Suprapubic skin (tissue), 4 donors: ENCODE measurements at regions not wholly inside any gene's neighbourhood (a gene's known extent, or its start where the extent isn't known, plus 50 kb on each side); places are given as distances from the start of the nearest gene placed in this dataset.
"Not testable (repeated sequence)": the region's sequence is repeated elsewhere in the genome, so short reads cannot be mapped to it uniquely, and the experiment has no call there.

ENCODE experiments used
- DNase-seq, 2 donors: peaks; one replicate each; pipeline ENCODE4 v3.0.0-alpha.2; 2019; ENCODE audit warnings: low spot score in 2 of 2
- H3K27ac ChIP-seq: fragments of 200-600 bp; sonication (generic); one replicate; pipeline ENCODE4 v1.5.1; 2019
- H3K27me3 ChIP-seq: fragments of 200-600 bp; sonication (generic); one replicate; pipeline ENCODE4 v1.5.1; 2019
- H3K36me3 ChIP-seq: fragments of 200-600 bp; sonication (generic); one replicate; pipeline ENCODE4 v1.5.1; 2019
- H3K4me1 ChIP-seq: fragments of 200-600 bp; sonication (generic); one replicate; pipeline ENCODE4 v1.5.1; 2019
- H3K4me3 ChIP-seq: fragments of 200-600 bp; sonication (generic); one replicate; pipeline ENCODE4 v1.5.1; 2019; ENCODE audit warnings: mild to moderate bottlenecking
- H3K9me3 ChIP-seq: fragments of 200-600 bp; sonication (generic); one replicate; pipeline ENCODE4 v1.5.1; 2019
- CTCF ChIP-seq, 2 donors: fragments of 200-600 bp in 1 of 2; fragments of 450-650 bp in 1 of 2; sonication (generic) in 1 of 2; IDR thresholded peaks; one replicate each; pipeline ENCODE4 v1.5.1; 2016 to 2019; ENCODE audit warnings: antibody characterized with exemption in 2 of 2, mild to moderate bottlenecking in 1 of 2, moderate library complexity in 1 of 2
- EP300 ChIP-seq: sonication (generic); formaldehyde crosslinking; IDR thresholded peaks from one replicate; pipeline ENCODE4 v1.6.1; 2017; ENCODE audit warnings: antibody characterized with exemption
- POLR2A ChIP-seq, 2 donors: fragments of 450-650 bp; IDR thresholded peaks; one replicate each; pipeline ENCODE4 v1.6.1; 2017; ENCODE audit warnings: antibody characterized with exemption in 2 of 2, mild to moderate bottlenecking in 2 of 2, moderate library complexity in 2 of 2
- POLR2AphosphoS5 ChIP-seq, 3 donors: sonication (generic); formaldehyde crosslinking; IDR thresholded peaks; one replicate each; pipeline ENCODE4 v1.6.1; 2017; ENCODE audit warnings: antibody characterized with exemption in 3 of 3
- WGBS: methylation state at CpG from one replicate; pipeline ENCODE4 v1.1.5; 2018; 5-methylcytosine and 5-hydroxymethylcytosine counted together

- Histone ChIP-seq H3K4me3 (no peak overlapping the region), H3K36me3 (no peaks in the 10 kb centered on the region), H3K9me3 (peaks cover 6% of the 10 kb centered on the region), H3K27ac (no peak overlapping the region), H3K4me1 (no peaks in the 10 kb centered on the region), H3K27me3 (no peaks in the 10 kb centered on the region)
- WGBS = 90% methylated on average over 1 of the region's 1 CpG
- no peak for DNase-seq
- TF ChIP-seq POLR2AphosphoS5 (IDR thresholded peaks at IDR 0.05) (no peak), CTCF (IDR thresholded peaks at IDR 0.05) (no peak), POLR2A (IDR thresholded peaks at IDR 0.05) (no peak), EP300 (no peak)
Measured at GRCh38 chr11:97691061-97691460, 1301.2 kb downstream of the JRKL start.

GRCh38 chr11:97702951-97703350, 1313.1 kb downstream of the JRKL start:
- DNase-seq = no peak
- Histone ChIP-seq H3K4me1 (no peaks in the 10 kb centered on the region), H3K36me3 (no peaks in the 10 kb centered on the region), H3K27me3 (no peaks in the 10 kb centered on the region), H3K27ac (no peak overlapping the region), H3K4me3 (no peak overlapping the region), H3K9me3 (no peaks in the 10 kb centered on the region)
- TF ChIP-seq POLR2A (IDR thresholded peaks at IDR 0.05) (no peak), CTCF (IDR thresholded peaks at IDR 0.05) (no peak), EP300 (no peak), POLR2AphosphoS5 (IDR thresholded peaks at IDR 0.05) (no peak)
- WGBS = 26% methylated on average over 1 of the region's 1 CpG

- H3K4me1 ChIP-seq = no peaks in the 10 kb centered on the region
- H3K27ac ChIP-seq = no peak overlapping the region
- no peaks in the 10 kb centered on the region for H3K36me3 ChIP-seq
- no peak for DNase-seq
- 83% methylated on average over 3 of the region's 3 CpGs for WGBS
- no peak overlapping the region for H3K4me3 ChIP-seq
- H3K27me3 ChIP-seq = no peaks in the 10 kb centered on the region
- TF ChIP-seq POLR2AphosphoS5 (IDR thresholded peaks at IDR 0.05) = no peak
- TF ChIP-seq POLR2A (IDR thresholded peaks at IDR 0.05) = no peak
- no peak for TF ChIP-seq CTCF (IDR thresholded peaks at IDR 0.05)
- no peak for TF ChIP-seq EP300
- no peaks in the 10 kb centered on the region for H3K9me3 ChIP-seq
Measured at GRCh38 chr11:97703851-97704250, 1314.0 kb downstream of the JRKL start.

GRCh38 chr11:97705441-97705840, 1315.3 kb upstream of the CNTN5 start:
- H3K4me1 ChIP-seq, H3K9me3 ChIP-seq, H3K27ac ChIP-seq, H3K4me3 ChIP-seq, H3K27me3 ChIP-seq, DNase-seq, H3K36me3 ChIP-seq: not testable (repeated sequence)
- 100% methylated on average over 1 of the region's 1 CpG for WGBS

- TF ChIP-seq EP300 (no peak), CTCF (IDR thresholded peaks at IDR 0.05) (no peak), POLR2A (IDR thresholded peaks at IDR 0.05) (no peak), POLR2AphosphoS5 (IDR thresholded peaks at IDR 0.05) (no peak)
- no peaks in the 10 kb centered on the region for H3K36me3 ChIP-seq
- H3K27me3 ChIP-seq = no peaks in the 10 kb centered on the region
- H3K9me3 ChIP-seq = no peaks in the 10 kb centered on the region
- 94% methylated on average over 25 of the region's 26 CpGs for WGBS
- H3K4me1 ChIP-seq = no peaks in the 10 kb centered on the region
- no peak for DNase-seq
- H3K4me3 ChIP-seq = no peak overlapping the region
- H3K27ac ChIP-seq = no peak overlapping the region
Measured at GRCh38 chr11:97717922-97718321, 1302.8 kb upstream of the CNTN5 start.

GRCh38 chr11:97722065-97722464, 1298.7 kb upstream of the CNTN5 start:
- Histone ChIP-seq H3K4me3 (no peak overlapping the region), H3K27me3 (no peaks in the 10 kb centered on the region), H3K36me3 (no peaks in the 10 kb centered on the region), H3K27ac (no peak overlapping the region), H3K9me3 (no peaks in the 10 kb centered on the region), H3K4me1 (no peaks in the 10 kb centered on the region)
- WGBS = 100% methylated on average over 1 of the region's 1 CpG
- DNase-seq = no peak
- no peak for TF ChIP-seq POLR2AphosphoS5 (IDR thresholded peaks at IDR 0.05)
- no peak for TF ChIP-seq CTCF (IDR thresholded peaks at IDR 0.05)
- no peak for TF ChIP-seq POLR2A (IDR thresholded peaks at IDR 0.05)
